Midbrain (tissue), 1 donor: ENCODE measurements at regions not wholly inside any gene's neighbourhood (a gene's known extent, or its start where the extent isn't known, plus 50 kb on each side); places are given as distances from the start of the nearest gene placed in this dataset.

ENCODE experiments used
- DNase-seq: peaks from one replicate; lab custom pipeline; 2025; lab: John Stamatoyannopoulos, UW

DNA sequence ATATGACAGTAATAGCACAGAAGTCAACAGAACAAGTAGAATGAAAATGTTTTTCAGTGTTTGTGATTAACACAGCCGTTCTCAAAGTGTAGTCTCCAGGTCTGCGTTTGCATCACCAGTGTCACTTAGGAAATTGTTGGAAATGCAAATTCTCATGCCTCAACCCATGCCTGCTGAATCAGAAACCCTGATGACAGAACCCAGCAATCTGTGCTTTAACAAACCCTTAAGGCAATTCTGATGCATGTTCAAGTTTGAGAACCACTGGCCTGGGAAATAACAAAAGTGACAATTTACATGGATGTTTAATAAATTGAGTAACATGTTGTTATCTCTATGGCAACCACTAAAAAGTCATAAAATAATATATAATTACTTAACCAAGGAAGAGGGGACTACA is 103.1 kb upstream of the ATP11B start:
- DNase-seq: no peak

DNA sequence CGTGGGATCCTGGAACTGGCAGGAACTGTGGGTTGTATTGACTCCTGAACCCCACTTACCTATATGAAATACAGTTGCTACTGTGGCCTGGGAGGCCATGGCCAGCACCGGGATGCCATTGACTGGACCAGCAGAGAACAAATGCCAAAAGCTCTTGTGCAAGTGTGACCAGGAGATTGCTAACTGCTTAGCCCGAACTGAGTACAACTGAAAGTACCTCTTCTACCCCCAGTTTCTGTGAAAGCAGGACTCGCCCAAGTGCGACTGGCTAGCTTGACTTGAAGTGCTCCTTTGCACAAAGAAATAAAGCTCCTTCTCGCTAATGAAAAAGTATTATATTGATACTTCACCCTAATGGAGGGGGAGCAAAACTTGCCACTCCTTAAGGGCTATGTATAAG is 101.3 kb upstream of the ATP11B start:
- no peak for DNase-seq

DNA sequence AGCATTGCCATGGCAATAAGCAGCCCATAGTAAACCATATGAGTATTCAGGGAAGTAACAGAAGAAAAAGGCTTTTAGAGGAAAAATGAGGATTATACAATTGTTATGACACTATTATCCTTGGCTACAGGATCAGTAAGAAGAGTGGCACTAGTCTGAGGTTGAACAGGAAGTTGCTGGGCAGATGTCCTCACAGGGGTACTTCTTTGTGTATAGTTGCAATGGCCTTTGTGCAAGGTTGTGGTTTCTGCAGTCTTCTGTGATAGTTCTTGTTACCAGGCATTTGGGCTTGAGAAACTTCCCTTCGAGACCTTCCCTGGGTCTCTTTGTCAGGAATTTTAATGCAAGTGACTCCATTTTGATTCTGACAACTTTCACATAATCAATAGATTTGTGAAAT is 100.6 kb upstream of the ATP11B start:
- DNase-seq: no peak

DNA sequence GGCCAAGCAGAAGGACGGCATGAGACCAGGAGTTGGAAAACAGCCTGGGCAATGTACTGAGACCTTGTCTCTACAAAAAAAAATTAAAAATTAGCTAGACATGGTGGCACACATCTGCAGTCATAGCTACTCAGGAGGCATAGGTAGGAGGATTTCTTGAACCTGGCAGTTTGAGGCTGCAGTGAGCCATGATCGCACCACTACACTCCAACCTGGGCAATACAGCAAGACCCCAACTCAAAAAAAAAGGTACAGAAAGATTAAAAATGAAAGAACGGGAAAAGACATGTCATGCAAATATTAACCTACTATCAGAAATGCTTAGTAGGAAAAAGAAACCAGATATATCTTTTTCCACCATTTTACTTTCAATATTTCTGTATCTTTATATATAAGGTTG is 99.6 kb upstream of the ATP11B start:
- no peak for DNase-seq

DNA sequence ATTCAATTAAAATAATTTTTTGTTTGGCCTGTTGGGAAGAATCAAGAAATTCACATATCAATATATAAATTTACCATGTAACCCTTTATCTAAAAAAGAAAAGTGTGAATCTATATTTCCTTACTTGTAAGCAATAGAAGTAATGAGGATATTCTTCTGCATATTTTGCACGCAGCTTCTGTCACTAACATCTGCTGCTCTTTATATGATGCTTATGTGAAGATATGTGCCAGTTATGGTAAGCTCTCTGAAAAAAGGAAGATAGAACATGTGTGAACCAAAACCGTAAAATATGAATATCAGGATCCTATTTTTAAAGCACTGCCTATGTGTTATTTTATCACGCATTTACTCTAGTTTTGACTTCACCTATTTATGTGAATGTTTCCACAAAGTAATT is 96.4 kb upstream of the ATP11B start:
- no peak for DNase-seq

DNA sequence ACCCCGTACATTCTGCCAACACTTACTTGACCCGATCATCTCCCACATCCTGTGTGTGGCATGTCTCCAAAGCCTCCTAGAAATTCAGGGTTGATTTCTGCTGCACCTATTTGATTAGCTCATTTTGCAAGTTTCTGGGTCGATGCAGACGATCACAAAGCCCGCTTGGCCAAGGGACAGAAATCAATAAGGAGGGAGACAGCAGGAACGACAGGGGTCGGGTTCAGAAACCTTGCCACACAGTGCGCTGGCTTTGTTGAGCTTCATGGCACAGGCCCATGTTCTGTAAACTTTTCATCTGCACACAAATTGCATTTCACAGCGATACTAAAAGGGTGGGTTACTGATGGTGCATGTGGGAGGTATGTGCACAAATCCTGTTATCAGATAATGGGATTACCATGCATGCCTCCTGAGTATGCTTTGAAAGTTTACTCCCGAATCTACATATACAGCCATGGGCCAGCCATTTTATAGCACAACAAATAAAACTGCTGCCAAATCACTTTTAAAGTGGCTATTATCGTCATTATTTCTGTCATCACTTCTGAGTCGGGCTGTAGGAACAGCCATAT is 95.9 kb upstream of the ATP11B start:
- no peak for DNase-seq

DNA sequence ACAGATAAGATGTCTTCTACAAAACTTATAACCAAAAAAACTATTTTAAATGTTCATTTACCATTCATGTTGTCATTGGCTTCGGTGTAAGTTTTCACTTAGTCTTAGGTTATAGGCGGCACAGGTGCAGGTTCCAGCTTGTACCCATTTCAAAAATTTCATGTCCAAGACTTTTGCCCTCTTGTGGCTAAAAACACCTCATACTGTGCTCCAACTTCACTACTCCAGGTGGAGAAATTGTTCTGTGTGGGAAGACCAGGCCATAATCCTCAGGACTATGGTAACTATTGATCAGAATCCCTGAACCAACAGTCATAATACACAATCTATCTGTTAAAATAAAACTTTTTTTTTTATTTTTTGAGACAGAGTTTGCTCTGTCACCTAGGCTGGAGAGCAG is 95.2 kb upstream of the ATP11B start:
- DNase-seq: no peak

DNA sequence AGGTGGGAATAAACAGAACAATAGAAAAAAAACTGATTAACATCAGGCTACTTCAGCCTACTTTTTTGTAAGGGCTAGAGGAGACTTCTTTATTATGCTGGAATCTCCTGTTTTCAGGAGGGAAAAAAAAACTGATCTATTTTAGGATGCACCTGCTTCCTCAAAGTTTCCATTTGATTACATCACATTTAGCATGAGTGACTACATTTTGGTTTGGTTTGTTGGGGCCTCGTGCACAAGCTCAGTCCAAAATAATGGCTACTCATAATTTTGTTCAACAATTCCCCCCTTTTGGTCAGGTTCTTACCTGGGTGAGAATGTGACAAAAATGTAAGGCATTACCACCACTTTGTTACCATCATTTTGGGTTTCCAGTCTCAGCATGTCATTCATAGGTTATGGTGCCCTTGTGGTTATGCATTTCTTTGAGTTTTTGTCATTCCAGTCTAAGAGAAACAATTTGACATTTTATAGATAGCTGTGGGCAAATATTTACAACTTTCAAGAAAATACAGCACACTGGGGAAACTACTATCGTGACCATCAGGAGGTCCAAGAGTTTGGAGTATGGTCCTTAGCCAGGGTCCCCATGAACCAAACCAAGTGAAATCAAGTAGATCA is 93.6 kb upstream of the ATP11B start:
- DNase-seq: no peak

DNA sequence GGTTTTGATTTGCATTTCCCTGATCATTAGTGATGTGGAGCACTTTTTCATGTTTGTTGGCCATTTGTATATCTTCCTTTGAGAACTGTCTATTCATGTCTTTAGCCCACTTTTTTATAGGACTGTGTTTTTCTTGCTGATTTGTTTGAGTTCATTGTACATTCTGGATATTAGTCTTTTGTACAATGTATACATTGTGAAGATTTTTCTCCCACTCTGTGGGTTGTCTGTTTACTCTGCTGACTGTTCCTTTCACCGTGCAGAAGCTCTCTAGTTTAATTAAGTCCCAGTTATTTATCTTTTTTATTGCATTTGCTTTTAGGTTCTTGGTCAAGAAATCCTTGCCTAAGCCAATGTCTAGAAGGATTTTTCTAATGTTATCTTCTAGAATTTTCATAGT is 91.1 kb upstream of the ATP11B start:
- DNase-seq: no peak

DNA sequence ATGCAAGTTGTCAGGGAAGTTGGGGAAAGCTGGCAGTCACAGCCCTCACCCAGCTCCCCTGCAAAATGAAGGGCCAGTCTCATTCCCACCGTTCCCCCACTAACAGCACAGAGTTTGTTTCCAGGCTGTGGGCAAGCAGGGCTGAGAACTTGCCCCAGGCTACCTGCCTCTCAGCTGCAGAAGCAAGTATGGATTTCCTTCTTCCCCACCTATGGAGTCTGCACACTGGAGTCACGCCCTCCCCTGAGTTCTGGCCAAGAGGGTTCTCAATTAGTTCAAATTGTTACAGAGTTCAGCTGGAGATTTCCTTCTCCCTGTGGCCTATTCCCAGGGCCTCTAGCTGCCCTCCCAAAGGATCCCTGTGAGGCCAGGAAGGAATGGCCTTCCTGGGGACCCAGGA is 90.1 kb upstream of the ATP11B start:
- DNase-seq: no peak

DNA sequence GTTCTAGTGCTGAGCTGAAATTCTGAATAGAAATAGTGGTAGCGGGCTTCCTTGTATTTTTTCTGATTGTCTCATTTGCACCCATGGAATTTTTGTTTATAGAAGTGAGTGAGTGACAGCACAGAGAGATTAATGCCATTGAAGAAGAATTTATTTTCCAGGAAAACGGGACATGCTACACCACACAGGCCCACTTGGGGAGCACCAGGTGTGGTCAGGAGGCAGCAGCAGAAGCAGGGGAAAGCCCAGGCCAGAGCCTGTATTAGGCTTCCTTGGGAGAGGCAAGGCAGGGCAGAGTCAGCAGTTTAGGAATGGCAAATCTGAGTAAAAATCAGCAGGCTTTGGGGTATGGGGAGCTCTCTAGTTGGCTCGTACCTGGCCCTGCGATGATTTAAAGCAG is 88.4 kb upstream of the ATP11B start:
- no peak for DNase-seq

DNA sequence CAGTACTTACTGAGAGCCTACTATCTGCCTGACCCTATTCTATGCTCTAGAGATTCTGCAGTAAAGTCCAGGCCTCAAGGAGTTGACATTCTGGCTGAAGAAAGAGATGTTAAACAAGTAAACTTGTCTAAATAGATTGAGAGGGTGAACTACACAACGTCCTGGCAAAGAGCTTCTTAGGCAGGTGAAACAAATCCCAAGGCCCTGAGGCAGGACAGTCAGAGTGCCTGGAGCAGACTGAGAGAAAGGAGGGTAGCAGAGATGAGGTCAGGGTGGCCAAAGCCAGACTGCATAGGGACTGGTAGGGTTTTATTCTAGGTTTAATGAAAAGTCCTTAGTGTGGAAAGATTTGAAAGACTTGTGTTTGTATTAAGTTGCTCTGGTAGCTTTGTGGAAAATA is 84.5 kb upstream of the ATP11B start:
- DNase-seq: no peak

DNA sequence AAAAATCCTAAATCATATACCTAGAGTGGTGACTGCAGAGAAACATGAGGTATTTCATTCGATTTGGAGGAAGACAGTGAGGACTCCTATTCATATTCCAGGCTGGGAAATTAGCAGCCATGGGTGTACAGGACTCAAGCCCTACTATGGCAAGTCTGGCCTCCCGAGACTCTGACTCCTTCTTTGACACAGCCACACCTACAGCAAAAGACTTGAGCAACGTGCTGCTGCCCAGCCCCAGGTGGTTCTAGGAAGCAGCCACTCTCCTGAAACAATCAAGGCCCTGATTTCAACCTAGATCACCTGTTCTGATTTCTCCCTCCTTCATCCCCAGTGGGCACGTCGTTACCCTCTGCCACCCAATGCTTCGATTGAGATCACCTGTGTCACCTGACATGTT is 84.0 kb upstream of the ATP11B start:
- DNase-seq: no peak

DNA sequence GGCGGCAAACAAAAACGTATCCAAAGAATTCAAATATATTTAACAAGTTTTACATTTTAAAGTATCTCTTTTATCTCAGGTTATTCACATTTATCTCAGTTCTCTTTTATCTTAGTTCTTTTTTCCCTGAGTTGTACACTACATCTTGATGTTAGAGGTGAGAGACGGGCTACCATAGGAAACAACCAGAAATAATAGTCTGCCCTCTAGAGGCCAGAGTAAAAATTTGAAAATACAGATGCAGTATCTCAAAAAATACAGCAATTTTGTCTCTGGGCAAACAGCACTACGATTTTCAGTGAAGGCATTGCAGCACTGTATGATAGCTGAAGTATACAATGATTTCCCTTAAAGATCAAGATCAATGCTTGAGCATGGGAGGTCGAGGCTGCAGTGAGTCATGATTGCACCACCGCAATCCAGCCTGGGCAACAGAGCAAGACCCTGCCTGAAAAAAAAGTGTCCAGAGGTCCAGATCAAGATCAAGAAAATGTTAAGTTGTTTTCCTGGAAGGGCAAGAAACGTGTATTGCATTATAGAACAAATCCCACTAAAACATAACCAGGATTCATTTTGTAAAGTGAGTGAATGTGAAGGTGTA is 82.6 kb upstream of the ATP11B start:
- no peak for DNase-seq

DNA sequence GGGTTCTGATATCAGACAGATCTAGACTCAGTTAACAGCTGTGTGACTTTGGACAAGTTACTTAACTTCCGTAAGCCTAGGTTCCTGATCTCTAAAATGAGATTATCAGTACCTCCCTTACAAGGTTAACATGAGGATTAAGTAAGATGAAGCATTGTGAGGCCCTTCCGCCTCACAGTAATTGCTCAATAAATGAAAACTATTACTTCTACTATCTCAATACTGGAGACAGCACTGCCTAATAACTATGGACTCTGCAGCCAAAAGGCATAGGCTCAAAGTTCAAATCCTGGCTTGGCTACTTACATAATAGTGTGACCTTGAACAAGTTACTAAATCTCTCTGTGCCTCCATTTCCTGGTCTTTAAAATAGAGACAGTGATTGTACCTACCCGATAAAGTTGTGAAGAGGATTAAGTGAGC is 82.0 kb upstream of the ATP11B start:
- DNase-seq: no peak

DNA sequence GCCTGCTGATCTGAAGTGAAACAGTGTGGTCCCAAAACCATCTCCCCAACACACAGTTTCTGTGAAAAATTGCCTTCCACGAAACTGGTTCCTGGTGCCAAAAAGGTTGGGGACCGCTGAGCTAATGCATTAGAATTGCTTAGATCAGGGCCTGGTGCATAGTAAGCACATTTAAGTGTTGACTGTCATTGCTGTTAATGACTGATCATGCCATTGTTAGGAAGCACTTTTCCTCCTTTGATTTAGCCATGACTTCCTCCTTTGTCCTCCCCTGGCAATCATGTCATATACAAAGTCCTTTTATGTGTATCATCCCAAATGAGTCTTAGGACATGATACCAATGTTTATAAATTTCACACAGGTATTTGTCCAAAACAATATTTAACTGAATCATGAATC is 81.5 kb upstream of the ATP11B start:
- no peak for DNase-seq

DNA sequence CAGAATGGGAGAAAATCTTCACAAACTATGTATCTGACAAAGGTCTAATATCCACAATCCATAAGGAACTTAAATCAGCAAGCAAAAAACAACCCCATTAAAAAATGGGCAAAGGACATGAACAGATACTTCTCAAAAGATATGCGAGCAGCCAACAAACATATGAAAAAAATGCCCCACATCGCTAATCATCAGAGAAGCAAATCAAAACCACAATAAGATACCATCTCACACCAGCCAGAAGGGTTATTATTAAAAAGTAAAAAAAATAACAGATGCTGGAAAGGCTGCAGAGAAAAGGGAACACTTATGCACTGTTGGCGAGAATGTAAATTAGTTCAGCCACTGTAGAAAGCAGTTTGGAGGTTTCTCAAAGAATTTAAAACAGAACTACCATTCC is 80.2 kb upstream of the ATP11B start:
- no peak for DNase-seq

DNA sequence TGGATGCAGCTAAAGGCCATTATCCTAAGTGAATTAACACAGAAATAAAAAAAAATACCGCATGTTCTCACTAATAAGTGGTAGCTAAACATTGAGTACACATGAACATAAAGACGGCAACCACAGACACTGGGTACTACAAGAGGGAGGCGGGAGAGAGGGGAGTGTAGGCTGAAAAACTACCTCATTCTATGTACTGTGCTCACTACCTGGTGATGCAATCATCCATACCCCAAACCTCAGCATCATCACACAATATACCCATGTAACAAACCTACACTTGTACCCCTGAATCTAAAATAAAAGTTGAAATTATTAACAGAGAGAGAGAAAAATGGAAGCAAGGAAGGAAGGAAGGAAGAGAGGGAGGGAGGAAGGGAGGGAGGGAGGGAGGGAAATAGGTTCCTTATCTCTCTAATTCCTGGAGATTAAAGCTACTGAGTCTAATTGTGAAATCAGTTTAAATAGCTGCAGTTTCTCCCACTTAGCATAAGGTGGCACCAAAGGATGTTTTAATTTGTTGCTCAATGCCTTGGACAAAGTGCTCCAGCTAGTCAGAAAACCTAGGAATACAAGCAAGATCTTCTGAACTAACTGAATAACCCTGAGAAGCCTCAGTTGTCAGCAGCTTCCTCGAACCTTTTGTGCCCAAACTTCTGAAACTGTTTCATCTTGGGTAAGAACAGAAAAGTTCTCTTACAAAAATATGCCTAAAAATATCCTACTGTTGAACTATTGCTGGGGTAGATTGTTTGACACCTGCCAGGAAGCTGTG is 79.4 kb upstream of the ATP11B start:
- DNase-seq: peak; percentile 57

DNA sequence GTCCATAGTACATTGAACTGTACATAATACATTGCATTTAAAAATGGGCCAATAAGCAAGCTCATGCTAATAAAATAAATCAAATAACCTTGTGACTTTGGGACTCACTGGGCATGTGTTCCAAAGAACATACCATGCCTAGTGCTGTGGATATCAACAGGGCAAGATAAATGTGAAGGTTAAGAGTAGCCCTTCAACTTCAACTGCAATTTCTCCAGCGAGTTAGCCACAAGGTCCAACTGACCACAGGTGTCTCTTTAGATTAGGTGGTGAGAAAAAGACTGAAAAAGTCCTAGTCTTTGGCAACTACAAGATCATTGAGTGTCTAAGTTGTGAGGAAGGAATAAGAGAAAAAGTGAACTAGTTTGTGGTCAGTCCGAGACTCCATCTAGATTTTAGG is 78.3 kb upstream of the ATP11B start:
- no peak for DNase-seq

DNA sequence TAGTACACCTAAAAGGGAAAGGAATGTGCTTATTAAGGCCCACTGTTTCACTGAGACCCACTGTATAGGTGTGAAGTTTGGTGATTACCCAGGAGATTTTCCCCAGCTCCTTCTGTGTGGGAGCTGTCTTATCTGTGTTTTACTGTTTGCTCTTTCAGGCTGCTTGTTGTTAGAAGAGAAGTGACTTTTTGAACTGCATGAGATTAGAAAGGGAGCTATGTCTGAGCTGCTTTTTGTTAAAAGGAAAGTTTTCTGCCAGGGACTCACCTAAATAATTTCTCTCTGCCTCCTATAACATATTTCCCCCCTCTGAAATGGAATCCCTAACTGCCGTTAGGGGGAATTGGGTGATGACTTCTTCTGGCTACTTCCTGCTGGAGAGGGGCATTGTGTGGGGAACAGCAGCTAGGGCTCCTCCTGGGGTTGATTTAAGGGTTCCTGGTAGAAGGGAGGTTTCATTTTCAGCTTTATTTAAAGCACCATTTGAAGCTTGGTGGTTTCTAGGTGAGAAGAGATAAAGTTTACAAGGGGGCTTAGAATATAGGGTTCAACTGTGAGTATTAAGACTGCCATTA is 77.1 kb upstream of the ATP11B start:
- no peak for DNase-seq

DNA sequence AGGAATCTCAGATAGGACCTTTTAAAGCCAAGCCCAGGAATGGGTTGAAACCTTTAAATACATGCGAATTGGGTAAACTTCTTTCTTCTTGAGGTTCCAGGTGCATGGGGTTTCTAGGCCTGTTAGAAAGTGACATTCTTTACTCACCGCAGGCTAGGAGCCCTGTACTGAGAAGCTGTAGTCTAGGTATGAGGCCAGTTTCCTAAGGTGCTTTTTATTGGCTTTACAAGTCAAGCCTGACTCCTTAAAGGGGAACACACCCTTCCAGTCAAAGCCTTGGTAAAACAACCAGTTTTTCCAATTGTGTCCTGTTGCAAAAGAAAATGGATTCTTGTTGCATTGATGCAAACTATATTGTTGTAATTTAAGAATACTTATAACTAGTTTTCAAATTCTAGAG is 76.1 kb upstream of the ATP11B start:
- no peak for DNase-seq

DNA sequence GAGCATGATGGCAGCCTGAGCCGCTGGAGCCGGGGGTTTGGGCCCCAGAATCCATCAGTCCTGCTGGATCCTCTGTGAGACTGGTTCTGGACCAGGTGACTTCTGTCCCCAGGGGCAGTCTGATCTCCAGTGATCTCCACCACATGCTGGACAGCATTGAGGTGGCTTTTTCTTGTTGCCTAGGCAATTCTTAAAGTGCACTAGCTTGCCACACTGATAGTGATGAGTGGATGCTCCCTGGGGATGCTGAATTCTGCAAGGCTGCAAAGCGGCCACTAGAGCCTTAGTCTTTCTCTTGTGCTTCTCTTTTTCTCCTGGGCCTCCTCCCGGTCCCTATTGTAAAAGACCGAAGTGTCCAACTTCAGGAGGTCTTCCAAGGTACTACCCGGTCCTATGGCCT is 70.4 kb upstream of the ATP11B start:
- DNase-seq: no peak

DNA sequence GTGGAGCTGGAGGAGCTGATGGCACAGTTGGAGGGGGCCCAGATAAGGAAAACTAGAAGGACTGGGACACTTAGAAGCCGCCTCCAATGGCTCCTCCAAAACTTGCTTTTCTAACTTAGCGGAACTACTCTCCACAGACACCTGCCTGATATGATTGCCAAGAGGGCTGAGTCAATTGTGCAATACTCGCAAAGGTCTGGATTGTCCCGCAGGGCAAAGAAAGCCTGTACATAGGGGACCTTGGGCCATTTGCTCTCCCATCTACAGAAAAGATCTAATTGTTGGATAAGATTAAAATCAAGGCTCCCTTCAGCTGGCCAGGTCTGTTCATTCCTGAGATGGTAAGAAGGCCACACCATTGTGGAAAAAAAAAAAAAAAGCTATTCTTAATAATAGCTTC is 69.7 kb upstream of the ATP11B start:
- DNase-seq: no peak
